Fibroblast of skin of right biceps (primary cell): ENCODE measurements at regions not wholly inside any gene's neighbourhood (a gene's known extent, or its start where the extent isn't known, plus 50 kb on each side); places are given as distances from the start of the nearest gene placed in this dataset.
"Not testable (repeated sequence)": the region's sequence is repeated elsewhere in the genome, so short reads cannot be mapped to it uniquely, and the experiment has no call there.

Experiments used
- DNase-seq: peaks from one replicate; pipeline ENCODE4 v3.0.0-alpha.2; 2013

GRCh38 chr7:131722371-131722770 lies 165.9 kb upstream of the PODXL start:
- peak; percentile 71 for DNase-seq

- no peak for DNase-seq
Measured at GRCh38 chr7:131721660-131722059, 165.2 kb upstream of the PODXL start.

- DNase-seq, result no peak
Measured at GRCh38 chr7:131720703-131721102, 164.3 kb upstream of the PODXL start.

GRCh38 chr7:131717181-131717580 lies 160.8 kb upstream of the PODXL start:
- no peak for DNase-seq

GRCh38 chr7:131699323-131699722 lies 142.9 kb upstream of the PODXL start:
- no peak for DNase-seq

GRCh38 chr7:131692131-131692960 lies 135.9 kb upstream of the PODXL start:
- peak; percentile 48 for DNase-seq

GRCh38 chr7:131691454-131692130 lies 135.2 kb upstream of the PODXL start:
- no peak for DNase-seq

GRCh38 chr7:131690441-131690840 lies 134.0 kb upstream of the PODXL start:
- DNase-seq, result no peak

GRCh38 chr7:131689662-131690234 lies 133.3 kb upstream of the PODXL start:
- no peak for DNase-seq

GRCh38 chr7:131688738-131689661 lies 132.6 kb upstream of the PODXL start:
- peak; percentile 56 for DNase-seq

GRCh38 chr7:131687296-131687695 lies 130.9 kb upstream of the PODXL start:
- DNase-seq, result no peak

- no peak for DNase-seq
Measured at GRCh38 chr7:131686833-131687232, 130.4 kb upstream of the PODXL start.

GRCh38 chr7:131683536-131684125 lies 127.2 kb upstream of the PODXL start:
- DNase-seq, result no peak

GRCh38 chr7:131681961-131682360 lies 125.5 kb upstream of the PODXL start:
- peak; percentile 2 for DNase-seq

GRCh38 chr7:131679071-131679470 lies 122.6 kb upstream of the PODXL start:
- peak; percentile 5 for DNase-seq

- DNase-seq, result not testable (repeated sequence)
Measured at GRCh38 chr7:131676850-131677249, 120.4 kb upstream of the PODXL start.

GRCh38 chr7:131674131-131674530 lies 117.7 kb upstream of the PODXL start:
- no peak for DNase-seq

GRCh38 chr7:131673576-131673975 lies 117.1 kb upstream of the PODXL start:
- DNase-seq, result no peak

GRCh38 chr7:131670406-131670805 lies 114.0 kb upstream of the PODXL start:
- DNase-seq, result no peak

GRCh38 chr7:131667699-131668098 lies 111.3 kb upstream of the PODXL start:
- DNase-seq, result no peak

- DNase-seq, result no peak
Measured at GRCh38 chr7:131665021-131665420, 108.6 kb upstream of the PODXL start.

- DNase-seq, result no peak
Measured at GRCh38 chr7:131664570-131664969, 108.1 kb upstream of the PODXL start.
